HEK293 (cell line): ENCODE measurements at regions not wholly inside any gene's neighbourhood (a gene's known extent, or its start where the extent isn't known, plus 50 kb on each side); places are given as distances from the start of the nearest gene placed in this dataset.

Source experiments
- CTCF ChIA-PET: fragments of 350-600 bp; formaldehyde crosslinking; extraction: SDS; loops from one replicate; lab custom pipeline; 2021; ENCODE audit warnings: antibody characterized with exemption; lab: Yijun Ruan, JAX
- POLR2A ChIA-PET: fragments of 300-600 bp; formaldehyde crosslinking; extraction: SDS; loops from one replicate; lab custom pipeline; 2020; ENCODE audit warnings: antibody characterized with exemption, inconsistent platforms; lab: Yijun Ruan, JAX
- H3K27ac ChIP-seq: fragments of 200-500 bp; sonication (Bioruptor generic); 2 replicates; pipeline ENCODE4 v1.5.1; 2014; ENCODE audit warnings: low read depth, low read length, control low read depth, inconsistent platforms; ENCODE audit errors: extremely low read depth
- H3K36me3 ChIP-seq, 2 experiments: fragments of 200-500 bp in 1 of 2; sonication (Bioruptor generic) in 1 of 2; 1 replicate in 1 of 2; 2 replicates in 1 of 2; pipeline ENCODE4 v1.5.1; 2014 to 2017; ENCODE audit warnings: inconsistent platforms in 2 of 2, low read length in 2 of 2; ENCODE audit not compliant: control insufficient read depth in 2 of 2, insufficient read depth in 1 of 2
- H3K4me1 ChIP-seq: fragments of 200-500 bp; sonication (Bioruptor generic); 2 replicates; pipeline ENCODE4 v1.5.1; 2014; ENCODE audit warnings: mild to moderate bottlenecking, low read length, inconsistent platforms; ENCODE audit not compliant: control insufficient read depth, insufficient read depth
- H3K4me3 ChIP-seq: 2 replicates; pipeline ENCODE4 v1.5.1; 2011; ENCODE audit warnings: low read depth, mild to moderate bottlenecking, control low read depth, low read length, moderate library complexity
- H3K9me3 ChIP-seq: fragments of 200-500 bp; sonication (Bioruptor generic); 2 replicates; pipeline ENCODE4 v1.5.1; 2014; ENCODE audit warnings: low read depth, low read length, inconsistent platforms; ENCODE audit not compliant: control insufficient read depth, insufficient read depth
- FEZF1 ChIP-seq: fragments of 450-650 bp; formaldehyde crosslinking; IDR thresholded peaks from 2 replicates; pipeline ENCODE4 v1.5.1; 2016; ENCODE audit warnings: missing biosample characterization, missing genetic modification characterization
- GLI2 ChIP-seq: fragments of 450-650 bp; formaldehyde crosslinking; IDR thresholded peaks from 2 replicates; pipeline ENCODE4; 2017; ENCODE audit warnings: missing biosample characterization, missing genetic modification characterization, low read depth, borderline replicate concordance
- GLIS1 ChIP-seq: fragments of 450-650 bp; formaldehyde crosslinking; IDR thresholded peaks from 2 replicates; pipeline ENCODE4 v1.5.1; 2016; ENCODE audit warnings: missing biosample characterization, missing genetic modification characterization
- IKZF3 ChIP-seq: fragments of 450-650 bp; IDR thresholded peaks from 2 replicates; pipeline ENCODE4 v1.5.0; 2018; ENCODE audit warnings: missing biosample characterization, mild to moderate bottlenecking, missing genetic modification characterization, moderate library complexity
- KLF16 ChIP-seq: fragments of 450-650 bp; formaldehyde crosslinking; IDR thresholded peaks from 2 replicates; pipeline ENCODE4 v1.5.1; 2017; ENCODE audit warnings: missing biosample characterization, missing genetic modification characterization
- KLF9 ChIP-seq: fragments of 450-650 bp; formaldehyde crosslinking; IDR thresholded peaks from 2 replicates; pipeline ENCODE4 v1.5.1; 2016; ENCODE audit warnings: missing biosample characterization, missing genetic modification characterization, low read depth
- OSR2 ChIP-seq: fragments of 450-650 bp; formaldehyde crosslinking; IDR thresholded peaks from 2 replicates; pipeline ENCODE4 v1.5.1; 2016; ENCODE audit warnings: missing biosample characterization, missing genetic modification characterization
- SP3 ChIP-seq: fragments of 450-650 bp; formaldehyde crosslinking; IDR thresholded peaks from 2 replicates; pipeline ENCODE4 v1.5.1; 2016; ENCODE audit warnings: missing biosample characterization, missing genetic modification characterization
- YY1 ChIP-seq: fragments of 450-650 bp; formaldehyde crosslinking; IDR thresholded peaks from 2 replicates; pipeline ENCODE4 v1.5.1; 2018; ENCODE audit warnings: missing biosample characterization, missing genetic modification characterization
- ZBTB1 ChIP-seq: fragments of 450-650 bp; formaldehyde crosslinking; IDR thresholded peaks from 2 replicates; pipeline ENCODE4 v1.5.1; 2016; ENCODE audit warnings: missing biosample characterization, missing genetic modification characterization
- ZBTB17 ChIP-seq: fragments of 450-650 bp; formaldehyde crosslinking; IDR thresholded peaks from 2 replicates; pipeline ENCODE4 v1.5.1; 2016; ENCODE audit warnings: missing biosample characterization, missing genetic modification characterization
- ZBTB48 ChIP-seq: fragments of 450-650 bp; formaldehyde crosslinking; IDR thresholded peaks from 2 replicates; pipeline ENCODE4 v1.5.1; 2016; ENCODE audit warnings: missing biosample characterization, missing genetic modification characterization
- ZBTB8A ChIP-seq: fragments of 450-650 bp; formaldehyde crosslinking; IDR thresholded peaks from 2 replicates; pipeline ENCODE4 v1.5.1; 2016; ENCODE audit warnings: missing biosample characterization, missing genetic modification characterization
- ZFHX2 ChIP-seq: fragments of 450-650 bp; formaldehyde crosslinking; conservative IDR thresholded peaks from 2 replicates; pipeline ENCODE4 v1.5.1; 2016; ENCODE audit warnings: missing biosample characterization, missing genetic modification characterization
- ZIC2 ChIP-seq: fragments of 450-650 bp; formaldehyde crosslinking; IDR thresholded peaks from 2 replicates; pipeline ENCODE4 v1.5.1; 2016; ENCODE audit warnings: missing biosample characterization, missing genetic modification characterization
- ZNF133 ChIP-seq: fragments of 450-650 bp; formaldehyde crosslinking; IDR thresholded peaks from 2 replicates; pipeline ENCODE4 v1.5.1; 2016; ENCODE audit warnings: missing biosample characterization, missing genetic modification characterization
- ZNF174 ChIP-seq: fragments of 450-650 bp; formaldehyde crosslinking; IDR thresholded peaks from 2 replicates; pipeline ENCODE4 v1.5.0; 2017; ENCODE audit warnings: missing biosample characterization, mild to moderate bottlenecking, missing genetic modification characterization
- ZNF354C ChIP-seq: fragments of 450-650 bp; formaldehyde crosslinking; IDR thresholded peaks from 2 replicates; pipeline ENCODE4 v1.5.1; 2016; ENCODE audit warnings: missing biosample characterization, missing genetic modification characterization, low read depth, borderline replicate concordance
- ZNF416 ChIP-seq: fragments of 450-650 bp; formaldehyde crosslinking; IDR thresholded peaks from 2 replicates; pipeline ENCODE4 v1.5.1; 2016; ENCODE audit warnings: missing biosample characterization, missing genetic modification characterization
- ZNF423 ChIP-seq: fragments of 450-650 bp; formaldehyde crosslinking; IDR thresholded peaks from 2 replicates; pipeline ENCODE4 v1.5.1; 2016; ENCODE audit warnings: missing biosample characterization, missing genetic modification characterization
- ZNF426 ChIP-seq: fragments of 450-650 bp; formaldehyde crosslinking; IDR thresholded peaks from 2 replicates; pipeline ENCODE4 v1.5.1; 2017; ENCODE audit warnings: missing biosample characterization, missing genetic modification characterization, mild to moderate bottlenecking, inconsistent platforms, moderate library complexity
- ZNF48 ChIP-seq: fragments of 450-650 bp; formaldehyde crosslinking; IDR thresholded peaks from 2 replicates; pipeline ENCODE4 v1.5.1; 2016; ENCODE audit warnings: missing biosample characterization, missing genetic modification characterization
- ZNF596 ChIP-seq: fragments of 450-650 bp; IDR thresholded peaks from 2 replicates; pipeline ENCODE4 v1.5.0; 2018; ENCODE audit warnings: missing biosample characterization, mild to moderate bottlenecking, missing genetic modification characterization, moderate library complexity
- ZNF76 ChIP-seq: fragments of 450-650 bp; formaldehyde crosslinking; IDR thresholded peaks from 2 replicates; pipeline ENCODE4; 2016; ENCODE audit warnings: low read depth, missing biosample characterization, missing genetic modification characterization, borderline replicate concordance
- ZSCAN30 ChIP-seq: fragments of 450-650 bp; IDR thresholded peaks from 2 replicates; pipeline ENCODE4 v1.5.1; 2018; ENCODE audit warnings: missing biosample characterization, mild to moderate bottlenecking, missing genetic modification characterization, moderate library complexity
- TF ChIP-seq, protein P1 (sequence below): fragments of 450-650 bp; formaldehyde crosslinking; IDR thresholded peaks from 2 replicates; pipeline ENCODE4 v1.5.1; 2017; ENCODE audit warnings: missing biosample characterization, missing genetic modification characterization
- TF ChIP-seq, protein P2 (sequence below): sonication (generic); formaldehyde crosslinking; IDR thresholded peaks from 2 replicates; pipeline ENCODE4 v1.8.1; 2022; ENCODE audit warnings: mild to moderate bottlenecking, moderate library complexity, missing genetic modification reagents
- TF ChIP-seq, protein P3 (sequence below): fragments of 450-650 bp; IDR thresholded peaks from 2 replicates; pipeline ENCODE4 v1.5.1; 2018; ENCODE audit warnings: missing biosample characterization, mild to moderate bottlenecking, missing genetic modification characterization
- TF ChIP-seq, protein P4 (sequence below): fragments of 450-650 bp; formaldehyde crosslinking; IDR thresholded peaks from 2 replicates; pipeline ENCODE4 v1.5.1; 2016; ENCODE audit warnings: missing biosample characterization, missing genetic modification characterization

DNA sequence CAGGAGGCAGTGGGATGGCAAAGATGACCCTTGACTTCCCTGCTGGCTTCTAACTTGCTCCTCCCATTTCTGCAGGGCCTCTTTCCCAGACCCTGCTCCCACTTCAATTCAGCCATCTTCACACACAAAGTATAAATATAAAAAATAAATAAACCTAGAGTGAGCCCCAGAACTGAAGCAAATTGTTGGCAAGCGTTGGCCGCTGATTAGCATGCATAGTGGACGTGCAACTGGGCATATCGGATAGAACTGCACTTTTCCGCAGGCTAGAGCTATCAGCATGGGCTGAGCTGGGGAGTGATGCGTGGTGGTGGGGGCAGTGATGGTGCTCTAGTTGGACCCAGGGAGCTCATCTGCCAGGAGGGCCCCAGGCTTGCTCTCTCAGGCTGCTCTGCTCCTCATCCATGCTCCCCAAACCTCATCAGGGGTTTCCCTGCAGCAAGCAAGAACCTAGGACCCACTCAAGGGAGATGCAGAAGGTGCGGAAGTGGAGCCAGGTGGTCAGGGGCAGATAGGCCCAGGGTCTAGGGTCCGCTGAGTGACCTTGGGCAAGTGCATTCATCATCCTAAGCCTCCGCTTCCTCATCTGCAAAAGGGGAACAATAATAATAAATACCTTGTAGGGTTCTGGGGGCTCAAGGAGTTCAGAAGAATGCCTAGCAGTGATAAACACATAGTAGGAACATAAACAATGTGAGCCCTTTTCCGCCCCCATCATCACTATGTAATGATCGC is 146.8 kb upstream of the PJA1 start:
- TF ChIP-seq ZBTB1 (tag by site-specific recombination) (no peak), ZNF416 (no peak)
- TF ChIP-seq, protein P1, sequence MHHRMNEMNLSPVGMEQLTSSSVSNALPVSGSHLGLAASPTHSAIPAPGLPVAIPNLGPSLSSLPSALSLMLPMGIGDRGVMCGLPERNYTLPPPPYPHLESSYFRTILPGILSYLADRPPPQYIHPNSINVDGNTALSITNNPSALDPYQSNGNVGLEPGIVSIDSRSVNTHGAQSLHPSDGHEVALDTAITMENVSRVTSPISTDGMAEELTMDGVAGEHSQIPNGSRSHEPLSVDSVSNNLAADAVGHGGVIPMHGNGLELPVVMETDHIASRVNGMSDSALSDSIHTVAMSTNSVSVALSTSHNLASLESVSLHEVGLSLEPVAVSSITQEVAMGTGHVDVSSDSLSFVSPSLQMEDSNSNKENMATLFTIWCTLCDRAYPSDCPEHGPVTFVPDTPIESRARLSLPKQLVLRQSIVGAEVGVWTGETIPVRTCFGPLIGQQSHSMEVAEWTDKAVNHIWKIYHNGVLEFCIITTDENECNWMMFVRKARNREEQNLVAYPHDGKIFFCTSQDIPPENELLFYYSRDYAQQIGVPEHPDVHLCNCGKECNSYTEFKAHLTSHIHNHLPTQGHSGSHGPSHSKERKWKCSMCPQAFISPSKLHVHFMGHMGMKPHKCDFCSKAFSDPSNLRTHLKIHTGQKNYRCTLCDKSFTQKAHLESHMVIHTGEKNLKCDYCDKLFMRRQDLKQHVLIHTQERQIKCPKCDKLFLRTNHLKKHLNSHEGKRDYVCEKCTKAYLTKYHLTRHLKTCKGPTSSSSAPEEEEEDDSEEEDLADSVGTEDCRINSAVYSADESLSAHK (tag by site-specific recombination) = no peak
- Histone ChIP-seq H3K4me1 (no peaks in the 10 kb centered on the region), H3K36me3 (no peaks in the 10 kb centered on the region), H3K27ac (no peak overlapping the region), H3K9me3 (no peaks in the 10 kb centered on the region), H3K4me3 (no peak overlapping the region)
- POLR2A ChIA-PET = no interaction called here
- CTCF ChIA-PET = interaction anchor here (0.6 kb wide), 1 partner anchor 485 kb away, joined by 3 read pairs; no protein-coding TSS in a partner anchor

DNA sequence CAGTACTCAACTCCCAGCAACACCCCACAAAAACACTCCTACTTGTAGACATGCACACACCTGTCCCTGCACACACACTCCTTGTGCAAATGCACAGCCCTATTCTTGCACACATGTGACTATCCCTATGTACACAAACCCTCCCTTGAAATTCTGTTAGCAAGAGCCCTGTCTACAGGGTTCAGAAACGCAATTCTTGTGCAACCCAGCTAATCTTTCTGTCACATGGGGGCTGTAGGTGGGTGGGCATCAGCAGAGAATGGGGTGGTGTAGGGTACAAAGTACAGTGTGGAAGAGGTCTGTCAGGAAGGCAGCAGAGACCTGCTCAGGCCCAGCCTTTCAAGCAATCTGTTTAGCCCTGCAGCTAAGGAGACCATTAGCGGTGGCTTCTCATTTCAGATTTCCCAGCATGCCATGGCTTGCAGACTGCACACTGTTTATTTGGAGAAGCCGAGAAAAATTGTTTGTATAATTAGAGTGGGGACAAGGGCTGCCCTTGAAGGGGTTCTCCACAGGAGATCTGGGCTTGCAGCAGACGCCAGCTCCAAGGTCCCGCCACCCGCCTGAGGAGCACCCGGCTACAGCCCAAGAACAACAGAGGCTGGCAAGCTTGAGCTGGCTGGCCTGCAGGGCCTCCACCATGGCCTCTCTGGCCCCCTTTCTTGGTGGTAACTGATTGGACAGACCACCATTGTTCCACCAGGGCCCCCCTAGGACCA is 144.0 kb upstream of the PJA1 start:
- CTCF ChIA-PET = interaction anchor here (0.6 kb wide), 1 partner anchor 79 kb away, joined by 3 read pairs; no protein-coding TSS in a partner anchor
- Histone ChIP-seq H3K36me3 (no peaks in the 10 kb centered on the region), H3K9me3 (no peaks in the 10 kb centered on the region), H3K4me1 (no peaks in the 10 kb centered on the region), H3K4me3 (no peak overlapping the region), H3K27ac (peak overlapping the region; percentile 63)
- POLR2A ChIA-PET = interaction anchor here (1.2 kb wide), 1 partner anchor 480 kb away, joined by 5 read pairs; the partner anchor contains the start of gene EFNB1
- TF ChIP-seq ZBTB17 = peak; percentile 53; the same call in 1 of the 2 replicates
- no peak for TF ChIP-seq ZNF174
- TF ChIP-seq ZNF596 (tag by site-specific recombination) = peak; percentile 87
- TF ChIP-seq, protein P2, sequence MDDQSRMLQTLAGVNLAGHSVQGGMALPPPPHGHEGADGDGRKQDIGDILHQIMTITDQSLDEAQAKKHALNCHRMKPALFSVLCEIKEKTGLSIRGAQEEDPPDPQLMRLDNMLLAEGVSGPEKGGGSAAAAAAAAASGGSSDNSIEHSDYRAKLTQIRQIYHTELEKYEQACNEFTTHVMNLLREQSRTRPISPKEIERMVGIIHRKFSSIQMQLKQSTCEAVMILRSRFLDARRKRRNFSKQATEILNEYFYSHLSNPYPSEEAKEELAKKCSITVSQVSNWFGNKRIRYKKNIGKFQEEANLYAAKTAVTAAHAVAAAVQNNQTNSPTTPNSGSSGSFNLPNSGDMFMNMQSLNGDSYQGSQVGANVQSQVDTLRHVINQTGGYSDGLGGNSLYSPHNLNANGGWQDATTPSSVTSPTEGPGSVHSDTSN (CRISPR knock-in tag) = no peak
- peak; percentile 22; the same call in 1 of the 2 replicates for TF ChIP-seq YY1 (tag by site-specific recombination)
- TF ChIP-seq GLIS1 (tag by site-specific recombination) = peak; percentile 32; the same call in 1 of the 2 replicates
- TF ChIP-seq KLF16 (tag by site-specific recombination) = no peak
- 0 out of 2 replicates have a peak, but pooled peaks have one; percentile 23 for TF ChIP-seq OSR2 (tag by site-specific recombination)
- no peak for TF ChIP-seq ZNF48
- TF ChIP-seq ZIC2 (tag by site-specific recombination) = peak; percentile 90
- peak; percentile 83 for TF ChIP-seq IKZF3 (tag by site-specific recombination)
- TF ChIP-seq ZNF423 (tag by site-specific recombination) = peak; percentile 56; the same call in 1 of the 2 replicates
- TF ChIP-seq, protein P3, sequence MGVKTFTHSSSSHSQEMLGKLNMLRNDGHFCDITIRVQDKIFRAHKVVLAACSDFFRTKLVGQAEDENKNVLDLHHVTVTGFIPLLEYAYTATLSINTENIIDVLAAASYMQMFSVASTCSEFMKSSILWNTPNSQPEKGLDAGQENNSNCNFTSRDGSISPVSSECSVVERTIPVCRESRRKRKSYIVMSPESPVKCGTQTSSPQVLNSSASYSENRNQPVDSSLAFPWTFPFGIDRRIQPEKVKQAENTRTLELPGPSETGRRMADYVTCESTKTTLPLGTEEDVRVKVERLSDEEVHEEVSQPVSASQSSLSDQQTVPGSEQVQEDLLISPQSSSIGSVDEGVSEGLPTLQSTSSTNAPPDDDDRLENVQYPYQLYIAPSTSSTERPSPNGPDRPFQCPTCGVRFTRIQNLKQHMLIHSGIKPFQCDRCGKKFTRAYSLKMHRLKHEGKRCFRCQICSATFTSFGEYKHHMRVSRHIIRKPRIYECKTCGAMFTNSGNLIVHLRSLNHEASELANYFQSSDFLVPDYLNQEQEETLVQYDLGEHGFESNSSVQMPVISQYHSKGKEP (tag by site-specific recombination) = peak; percentile 88
- peak; percentile 44; the same call in 1 of the 2 replicates for TF ChIP-seq ZBTB48
- TF ChIP-seq ZNF354C (tag by site-specific recombination) = no peak
- peak; percentile 67; the same call in 1 of the 2 replicates for TF ChIP-seq ZSCAN30
- no peak for TF ChIP-seq KLF9 (tag by site-specific recombination)
- no peak for TF ChIP-seq ZNF133 (tag by site-specific recombination)
- TF ChIP-seq, protein P4, sequence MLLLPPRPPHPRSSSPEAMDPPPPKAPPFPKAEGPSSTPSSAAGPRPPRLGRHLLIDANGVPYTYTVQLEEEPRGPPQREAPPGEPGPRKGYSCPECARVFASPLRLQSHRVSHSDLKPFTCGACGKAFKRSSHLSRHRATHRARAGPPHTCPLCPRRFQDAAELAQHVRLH (tag by site-specific recombination) = no peak
- 0 out of 2 replicates have a peak, but pooled peaks have one; percentile 37 for TF ChIP-seq ZNF76
- TF ChIP-seq SP3 (tag by site-specific recombination) = no peak
- peak; percentile 87 for TF ChIP-seq ZBTB8A
- no peak for TF ChIP-seq ZNF426
- TF ChIP-seq GLI2 = 0 out of 2 replicates have a peak, but pooled peaks have one; percentile 36
- TF ChIP-seq FEZF1 (tag by site-specific recombination) = peak; percentile 35; the same call in 1 of the 2 replicates
- peak; percentile 19; the same call in 1 of the 2 replicates for TF ChIP-seq ZFHX2 (tag by site-specific recombination)
